NOMO-1 treated with DMSO at 0.1 percent for 48 hours (cell line): ENCODE measurements at regions not wholly inside any gene's neighbourhood (a gene's known extent, or its start where the extent isn't known, plus 50 kb on each side); places are given as distances from the start of the nearest gene placed in this dataset.

Experiments used
- DNase-seq: peaks from one replicate; lab custom pipeline; 2025; ENCODE audit not compliant: unreplicated experiment; lab: John Stamatoyannopoulos, UW

- DNase-seq = no peak
Measured at GRCh38 chr2:128467321-128467969, 148.8 kb upstream of the HS6ST1 start.

GRCh38 chr2:128468186-128468920 is 149.7 kb upstream of the HS6ST1 start:
- no peak for DNase-seq

GRCh38 chr2:128469203-128469602 is 150.5 kb upstream of the HS6ST1 start:
- no peak for DNase-seq

GRCh38 chr2:128469875-128470274 is 151.2 kb upstream of the HS6ST1 start:
- DNase-seq = no peak

- peak; percentile 97 for DNase-seq
Measured at GRCh38 chr2:128472789-128473174, 154.1 kb upstream of the HS6ST1 start.

- DNase-seq = peak; percentile 97
Measured at GRCh38 chr2:128473175-128474035, 154.7 kb upstream of the HS6ST1 start.

GRCh38 chr2:128474036-128474955 is 155.6 kb upstream of the HS6ST1 start:
- DNase-seq = no peak

GRCh38 chr2:128474962-128475361 is 156.3 kb upstream of the HS6ST1 start:
- no peak for DNase-seq

- DNase-seq = no peak
Measured at GRCh38 chr2:128475427-128476211, 157.0 kb upstream of the HS6ST1 start.

GRCh38 chr2:128477026-128477820 is 158.6 kb upstream of the HS6ST1 start:
- no peak for DNase-seq

- DNase-seq = no peak
Measured at GRCh38 chr2:128477891-128478290, 159.2 kb upstream of the HS6ST1 start.

GRCh38 chr2:128485761-128486639 is 167.3 kb upstream of the HS6ST1 start:
- DNase-seq = no peak

- no peak for DNase-seq
Measured at GRCh38 chr2:128486640-128487375, 168.1 kb upstream of the HS6ST1 start.

GRCh38 chr2:128487650-128488387 is 169.2 kb upstream of the HS6ST1 start:
- no peak for DNase-seq

- DNase-seq = no peak
Measured at GRCh38 chr2:128488434-128488833, 169.8 kb upstream of the HS6ST1 start.

- DNase-seq = no peak
Measured at GRCh38 chr2:128489526-128490273, 171.0 kb upstream of the HS6ST1 start.
